HG03442 (cell line): ENCODE measurements at regions not wholly inside any gene's neighbourhood (a gene's known extent, or its start where the extent isn't known, plus 50 kb on each side); places are given as distances from the start of the nearest gene placed in this dataset.
A peak's percentile ranks its signal among the peaks of the same experiment; 100 is the strongest.

Source experiments
- ATAC-seq: cut with Tn5 transposase; IDR thresholded peaks from one replicate; pipeline ENCODE4 v1.9.1; 2021; ENCODE audit warnings: mild to moderate bottlenecking, moderate library complexity; ENCODE audit not compliant: unreplicated experiment

DNA sequence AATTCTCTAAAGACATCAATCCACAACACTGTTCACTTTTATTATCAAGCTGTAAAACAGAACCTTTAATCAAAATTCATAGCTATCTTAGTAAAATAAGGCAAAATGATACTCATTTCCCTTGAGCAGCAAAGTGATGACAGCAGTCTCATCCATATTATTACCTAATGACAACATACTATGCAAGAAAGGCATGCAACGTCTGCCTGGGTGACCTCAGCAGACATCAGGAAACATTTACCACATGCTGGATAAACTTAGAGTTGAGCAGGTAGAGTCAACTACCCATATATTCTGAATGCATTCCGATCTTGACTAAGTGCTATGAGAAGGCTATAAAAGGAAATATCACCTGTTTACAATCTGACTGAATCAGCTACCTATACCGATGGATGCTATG is 145.1 kb downstream of the SIPA1L2 start:
- no peak for ATAC-seq

DNA sequence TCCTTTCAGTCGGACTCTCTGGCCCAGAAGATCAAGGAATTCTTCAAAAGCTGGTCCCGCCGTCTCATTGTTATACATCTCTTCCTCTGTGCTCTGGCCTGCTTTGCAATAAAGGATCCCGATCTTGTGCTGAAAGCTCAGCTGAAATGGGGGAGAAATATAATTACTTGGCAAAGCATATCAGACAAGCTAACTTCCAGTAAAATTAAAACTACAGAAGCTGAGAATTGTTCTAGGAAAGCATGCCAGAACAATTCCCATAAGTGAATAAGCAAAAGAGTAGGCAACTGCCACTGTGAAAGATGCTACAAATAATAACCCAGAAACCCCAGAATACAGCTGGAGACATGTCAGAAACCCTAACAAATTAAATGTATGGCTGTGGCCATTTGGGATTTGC is 146.1 kb downstream of the SIPA1L2 start:
- ATAC-seq = no peak

DNA sequence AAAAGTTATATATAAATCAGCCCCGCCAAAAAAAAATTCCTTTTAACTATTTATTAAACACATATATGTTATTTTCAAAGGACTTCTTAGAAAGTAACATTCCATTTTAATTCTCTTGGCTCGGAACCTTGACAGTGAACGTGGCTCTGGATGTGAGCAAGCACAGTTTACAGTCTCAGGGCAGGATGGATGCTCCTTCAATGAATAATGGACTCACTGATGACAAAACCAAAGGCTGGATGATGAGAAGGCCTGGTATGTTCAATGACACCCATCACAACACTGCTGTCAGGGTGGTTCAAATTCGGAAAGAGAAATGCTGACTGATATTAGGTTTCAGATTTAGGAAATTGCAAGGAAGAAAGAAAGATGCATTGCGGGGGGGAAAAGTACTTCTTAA is 148.8 kb downstream of the SIPA1L2 start:
- ATAC-seq = no peak

DNA sequence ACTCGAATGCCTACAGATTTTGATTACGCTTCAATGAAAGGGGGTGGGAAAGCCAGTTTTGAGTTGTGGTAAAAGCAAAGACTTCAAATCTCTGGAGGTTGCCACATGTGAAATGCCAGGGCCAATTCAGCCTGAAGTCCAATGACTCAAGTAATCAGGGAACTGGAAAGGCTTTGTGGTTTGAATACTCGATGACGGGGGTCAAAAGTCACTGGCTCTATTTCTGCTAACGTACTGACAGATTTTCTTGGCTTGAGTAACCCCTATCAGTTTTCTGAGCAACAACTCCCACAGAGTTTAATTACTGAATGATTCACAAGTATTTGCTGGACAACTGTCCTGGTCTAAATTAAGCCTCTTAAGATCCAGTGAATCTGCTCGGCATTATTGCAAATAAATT is 152.2 kb downstream of the SIPA1L2 start:
- ATAC-seq = no peak

DNA sequence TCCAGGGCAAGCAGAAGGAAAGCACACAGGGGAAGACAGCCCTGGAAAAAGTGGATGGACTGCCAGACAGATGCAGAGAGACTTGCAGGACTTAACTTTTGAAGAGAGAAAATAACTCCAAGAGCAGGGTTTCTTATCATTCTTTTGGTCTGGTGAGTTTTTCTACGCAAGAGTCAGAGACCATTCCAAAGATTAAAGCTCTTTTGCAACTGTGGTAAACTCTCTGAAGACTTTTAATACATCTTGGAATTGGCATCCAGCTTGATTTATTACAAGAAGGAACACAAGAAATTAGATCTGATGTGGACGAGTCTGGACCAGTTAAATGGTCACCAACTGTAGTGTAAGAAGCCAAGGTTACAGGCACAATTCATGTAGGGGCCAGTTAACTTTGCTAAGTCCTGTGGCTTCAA is 153.4 kb downstream of the SIPA1L2 start:
- no peak for ATAC-seq

DNA sequence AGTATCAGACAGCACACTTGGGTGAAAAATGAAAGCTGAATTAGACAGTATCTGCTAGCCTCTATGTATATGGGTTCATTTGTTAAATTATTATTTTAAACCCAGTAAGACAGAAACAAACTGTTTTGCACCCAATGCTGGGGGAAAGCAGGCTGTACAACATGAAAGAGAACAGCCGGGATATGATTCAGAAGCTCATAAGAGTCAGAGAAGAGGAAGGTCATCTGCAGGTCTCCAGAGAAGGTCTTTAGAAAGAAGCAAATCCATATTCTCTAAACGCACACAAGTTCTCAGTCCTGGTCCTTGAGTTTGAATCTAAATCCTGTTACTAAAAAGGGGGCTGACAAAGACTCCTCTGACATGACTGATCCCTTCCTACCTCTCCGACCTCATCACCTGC is 155.1 kb downstream of the SIPA1L2 start:
- ATAC-seq = no peak

DNA sequence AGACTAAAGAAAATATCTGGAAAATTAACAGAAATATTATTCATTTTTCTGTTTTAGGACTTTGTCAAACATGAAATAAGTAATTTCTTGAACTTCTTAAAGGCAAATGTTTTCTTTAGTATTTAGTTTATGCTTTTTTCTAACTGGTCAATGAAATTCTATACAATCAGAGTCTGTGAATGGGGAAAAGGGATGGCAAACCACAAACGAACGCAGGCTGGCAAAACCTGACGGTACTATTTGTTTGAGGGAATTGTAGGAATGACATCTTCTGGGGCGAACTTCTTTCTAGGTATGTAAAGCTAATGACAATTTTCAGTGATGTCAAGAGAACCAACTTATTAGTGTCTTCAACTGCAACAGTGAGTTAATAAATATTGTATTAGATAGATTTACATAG is 156.0 kb downstream of the SIPA1L2 start:
- no peak for ATAC-seq

DNA sequence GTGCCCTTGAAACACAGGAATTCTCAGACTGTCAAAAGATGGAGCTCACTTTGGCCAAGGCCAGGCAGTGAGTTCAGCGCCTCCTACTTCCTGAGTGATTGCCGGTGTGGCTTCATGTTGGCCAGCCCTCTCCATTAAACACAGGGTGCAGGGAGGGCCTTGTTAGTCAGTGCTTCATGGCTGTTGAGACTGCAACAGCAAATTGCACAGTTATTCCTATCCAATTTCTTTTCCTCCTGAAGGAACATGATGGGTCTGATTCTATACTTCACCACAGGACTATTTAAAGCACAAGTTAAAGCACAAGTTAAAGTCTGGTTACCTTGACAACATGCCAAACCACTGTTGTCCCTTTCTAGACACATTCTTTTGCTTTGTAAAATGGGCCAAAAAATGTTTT is 156.6 kb downstream of the SIPA1L2 start:
- no peak for ATAC-seq

DNA sequence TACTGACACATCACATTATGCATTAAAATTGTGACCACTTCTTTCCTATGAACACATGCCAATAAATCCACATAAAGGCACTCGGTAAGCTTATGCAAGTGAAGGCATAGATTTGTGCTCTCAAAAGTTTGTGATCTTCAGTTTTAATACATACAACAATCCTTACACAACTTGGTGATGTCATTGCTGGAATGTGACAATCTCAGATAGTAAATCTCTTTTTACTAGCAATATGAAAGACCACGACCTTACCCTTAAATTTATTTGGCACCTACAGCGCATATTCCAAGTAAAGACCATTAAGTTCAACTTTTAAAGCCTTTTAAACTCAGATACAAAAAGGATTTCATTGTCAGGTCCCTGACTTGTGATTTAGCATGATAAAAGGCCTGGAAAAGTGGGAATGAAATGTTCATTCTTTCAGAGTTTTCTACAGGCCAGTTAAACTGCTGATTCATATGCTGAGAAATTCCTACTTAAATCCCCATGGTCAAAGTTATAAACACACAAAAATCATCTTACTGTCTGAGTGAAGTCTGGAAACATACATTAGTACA is 157.4 kb downstream of the SIPA1L2 start:
- no peak for ATAC-seq

DNA sequence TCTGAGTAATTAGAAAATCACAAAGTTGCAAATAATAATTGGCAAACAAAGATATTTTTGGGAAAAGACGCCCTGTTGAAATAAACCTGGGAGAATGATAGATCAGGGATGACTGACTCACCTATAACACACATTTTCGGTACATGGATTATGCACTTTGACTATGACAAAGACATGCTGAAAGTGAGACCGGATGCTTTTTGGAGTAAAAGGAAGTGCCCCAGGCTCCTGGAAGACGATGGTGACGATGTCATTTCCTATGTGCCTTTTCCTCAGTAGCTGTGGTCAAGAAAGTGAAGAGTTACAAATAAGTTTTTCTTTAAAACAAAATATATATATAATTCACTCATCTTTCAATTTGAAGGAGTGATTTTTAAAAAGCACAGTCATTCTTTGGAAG is 158.7 kb downstream of the SIPA1L2 start:
- ATAC-seq = no peak

DNA sequence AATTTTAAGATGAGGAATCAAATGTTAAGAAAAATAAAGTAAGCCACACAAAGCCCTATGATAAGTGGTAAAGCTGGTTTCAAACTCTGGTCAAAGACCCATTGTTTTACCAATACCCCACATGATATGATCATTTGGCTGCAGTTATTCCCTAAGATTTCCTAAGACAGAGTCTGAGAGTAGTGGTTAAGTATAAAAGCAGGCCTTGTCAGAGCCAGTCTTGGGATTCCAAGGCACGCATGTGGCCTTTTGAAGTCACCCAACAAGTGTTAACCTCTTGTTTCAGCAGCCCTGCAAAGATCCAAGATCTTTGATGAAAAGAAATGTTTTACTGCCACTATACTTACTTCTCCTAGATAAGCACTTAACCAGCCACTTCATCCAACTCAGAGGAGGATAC is 159.2 kb downstream of the SIPA1L2 start:
- ATAC-seq = no peak

DNA sequence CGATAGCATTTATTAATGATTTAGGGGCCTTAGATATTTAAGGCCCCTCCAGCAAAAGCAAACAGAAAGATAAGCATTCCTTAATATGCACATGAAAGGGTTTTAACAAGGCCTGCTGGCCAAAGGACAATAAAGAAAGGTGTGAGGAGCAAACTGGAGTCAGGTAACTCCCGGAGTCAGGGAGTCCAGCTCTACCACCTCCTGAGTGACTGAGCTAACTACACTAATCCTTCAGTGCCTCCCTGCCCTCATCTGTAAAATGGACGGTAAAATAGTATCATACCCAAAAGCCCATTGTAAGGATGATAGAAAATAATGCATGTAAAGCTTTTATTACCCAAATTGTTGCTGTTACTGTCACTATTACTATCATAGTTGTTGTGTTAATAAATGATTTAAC is 161.7 kb downstream of the SIPA1L2 start:
- no peak for ATAC-seq

DNA sequence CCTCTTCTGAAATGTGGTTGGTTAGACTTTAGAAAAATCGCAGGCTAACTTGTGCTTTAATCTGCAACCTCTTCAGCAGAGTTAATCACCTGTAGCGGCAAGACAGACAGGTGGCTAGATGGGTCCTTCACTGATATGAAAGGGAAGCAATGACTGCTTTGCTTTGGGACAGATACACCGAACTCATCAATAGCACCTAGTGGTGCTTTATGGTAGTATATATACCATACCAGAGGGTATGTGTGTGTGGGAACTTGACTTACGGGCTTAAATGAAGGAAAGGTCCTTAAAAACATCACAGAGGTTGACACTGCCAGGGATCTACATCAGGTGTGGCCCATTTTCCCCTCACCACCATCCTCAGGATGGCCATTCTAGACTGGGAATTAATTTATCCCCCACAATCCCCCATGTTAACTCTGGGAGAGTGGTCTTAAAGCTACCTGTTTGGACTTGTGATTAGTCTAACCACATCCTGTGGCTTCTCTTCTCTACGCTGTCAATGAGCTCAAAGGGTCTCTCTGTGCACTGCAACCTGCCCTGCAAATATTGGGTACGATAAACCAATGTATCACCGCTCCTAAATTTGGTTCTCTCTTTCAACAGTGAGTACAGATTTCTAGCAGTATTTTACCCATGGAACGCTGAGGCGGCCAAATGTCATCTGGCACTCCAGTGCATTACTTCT is 162.7 kb downstream of the SIPA1L2 start:
- ATAC-seq = no peak

DNA sequence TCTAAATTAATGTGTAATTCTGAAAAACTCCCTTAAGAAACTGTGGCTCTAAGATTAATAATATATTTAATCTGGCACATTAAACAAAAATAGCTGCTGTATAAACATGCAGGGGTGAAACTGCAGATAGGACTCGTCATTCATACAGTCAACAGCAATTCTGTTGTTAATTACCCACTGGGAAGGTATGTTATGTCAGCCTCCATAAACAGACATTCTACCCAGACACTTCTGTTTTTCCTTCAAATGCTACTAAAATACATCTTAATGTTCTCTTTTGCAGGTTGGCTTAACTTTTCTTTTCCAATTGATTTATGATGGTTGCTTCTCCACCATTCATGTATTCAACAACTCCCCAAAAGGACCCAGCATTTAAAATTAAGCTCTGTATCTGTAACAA is 165.6 kb downstream of the SIPA1L2 start:
- no peak for ATAC-seq

DNA sequence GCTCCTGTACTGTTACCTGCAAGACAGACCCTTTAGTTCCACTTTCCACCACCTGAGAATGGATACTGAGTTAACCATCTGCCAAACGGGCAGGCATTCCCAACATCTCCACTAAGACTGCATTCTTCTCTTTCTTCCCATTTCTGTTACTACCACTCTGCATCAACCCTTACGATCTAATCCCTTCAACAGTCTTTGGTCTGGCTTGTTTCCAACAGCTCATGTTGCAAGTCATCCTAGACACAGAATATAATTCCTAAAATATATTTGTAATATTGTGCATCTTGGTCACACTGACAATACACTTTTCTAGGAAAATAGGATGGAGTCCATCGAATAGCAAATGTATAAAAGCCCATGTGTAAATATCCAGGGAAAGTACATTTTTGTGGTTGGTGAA is 166.7 kb downstream of the SIPA1L2 start:
- ATAC-seq = no peak

DNA sequence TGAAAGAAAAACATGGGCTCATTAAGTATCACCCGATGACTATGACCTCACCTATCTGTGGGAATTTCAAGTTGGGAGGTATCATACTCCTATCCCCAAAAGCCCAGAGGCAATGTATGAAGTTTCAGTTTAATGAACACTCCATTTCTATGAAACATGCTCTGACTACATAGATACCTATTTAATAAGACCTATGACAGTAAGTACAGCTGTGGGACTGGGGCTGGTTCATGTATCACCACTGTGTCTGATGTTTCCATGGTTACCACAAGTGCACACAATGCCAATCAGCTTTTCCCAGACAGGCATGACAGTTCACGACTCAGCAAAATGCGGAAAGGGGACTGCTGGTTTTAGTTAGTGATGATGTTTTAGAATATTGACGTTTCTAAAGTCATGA is 167.7 kb downstream of the SIPA1L2 start:
- no peak for ATAC-seq

DNA sequence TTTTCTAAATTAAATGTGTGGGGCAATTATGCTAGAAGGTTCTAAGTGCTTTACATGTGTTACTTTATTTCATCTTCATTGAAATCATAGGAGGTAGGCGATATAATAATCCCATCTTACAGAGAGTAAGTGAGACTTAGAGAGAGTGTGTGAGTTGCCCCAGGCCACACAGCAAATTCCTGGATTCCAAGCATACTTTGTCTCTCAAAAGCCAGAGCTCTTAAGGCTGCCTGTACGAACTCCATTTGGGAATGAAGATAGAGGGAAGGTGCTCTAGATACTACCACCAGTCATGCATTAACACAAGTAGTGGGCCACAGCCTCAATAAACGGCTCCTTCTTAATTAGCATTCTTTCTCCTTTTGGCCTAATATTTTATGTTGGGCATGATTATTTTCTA is 170.1 kb downstream of the SIPA1L2 start:
- no peak for ATAC-seq

DNA sequence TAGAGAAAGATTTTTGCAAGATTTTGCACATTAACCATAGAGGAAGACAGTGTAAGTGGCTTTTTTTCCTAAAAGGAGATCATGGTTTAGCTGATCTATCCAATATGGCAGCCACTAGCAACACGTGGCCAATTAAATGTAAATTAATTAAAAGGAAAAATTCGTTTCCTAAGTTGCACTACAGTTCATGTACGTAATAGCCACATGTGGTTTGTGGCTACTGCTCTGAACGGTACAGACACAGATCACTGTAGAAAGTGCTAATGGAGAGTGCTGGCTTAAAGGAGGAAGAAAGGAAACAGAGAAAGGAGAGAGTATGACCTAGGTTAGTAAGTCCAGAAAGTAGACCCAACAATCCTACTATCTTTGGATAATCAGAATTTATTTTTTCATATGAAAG is 170.8 kb downstream of the SIPA1L2 start:
- no peak for ATAC-seq

DNA sequence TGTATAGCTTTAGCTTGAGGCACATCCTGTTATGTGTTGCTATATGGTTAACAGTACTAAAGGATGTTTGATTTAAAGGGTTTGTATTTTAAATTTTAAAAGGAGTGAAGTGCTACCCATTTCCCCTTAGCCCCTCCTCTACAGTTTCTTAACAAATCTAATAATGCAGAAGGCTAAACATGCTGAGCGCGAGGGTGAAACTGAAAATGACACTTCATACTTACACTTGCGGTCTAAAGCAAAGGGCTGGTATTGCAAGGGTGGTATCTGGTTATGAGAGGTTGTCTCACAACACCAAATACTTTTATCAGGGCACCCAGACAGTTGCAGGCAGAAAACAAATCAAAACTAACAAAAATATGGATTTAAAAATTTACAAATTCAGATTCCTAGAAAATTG is 172.3 kb downstream of the SIPA1L2 start:
- ATAC-seq = peak; percentile 81

DNA sequence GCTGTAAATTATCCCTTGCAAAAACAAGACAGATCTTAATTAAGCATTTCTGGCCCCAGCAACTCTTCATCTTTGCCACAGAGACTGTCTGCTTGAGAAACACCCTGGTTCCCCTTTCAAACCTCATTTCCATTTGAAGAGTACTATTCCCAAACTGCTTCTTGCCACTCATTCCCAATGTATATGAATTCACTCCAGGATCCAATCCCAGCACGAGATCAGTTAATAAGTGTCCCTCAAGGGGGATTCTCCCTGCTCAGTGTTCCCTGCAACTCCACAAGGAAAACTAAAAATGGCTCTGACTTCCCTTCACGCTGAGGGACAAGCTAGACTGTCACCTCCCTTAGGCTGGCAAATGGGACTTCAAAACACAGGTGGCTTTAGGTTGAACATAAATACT is 173.2 kb downstream of the SIPA1L2 start:
- ATAC-seq = no peak

DNA sequence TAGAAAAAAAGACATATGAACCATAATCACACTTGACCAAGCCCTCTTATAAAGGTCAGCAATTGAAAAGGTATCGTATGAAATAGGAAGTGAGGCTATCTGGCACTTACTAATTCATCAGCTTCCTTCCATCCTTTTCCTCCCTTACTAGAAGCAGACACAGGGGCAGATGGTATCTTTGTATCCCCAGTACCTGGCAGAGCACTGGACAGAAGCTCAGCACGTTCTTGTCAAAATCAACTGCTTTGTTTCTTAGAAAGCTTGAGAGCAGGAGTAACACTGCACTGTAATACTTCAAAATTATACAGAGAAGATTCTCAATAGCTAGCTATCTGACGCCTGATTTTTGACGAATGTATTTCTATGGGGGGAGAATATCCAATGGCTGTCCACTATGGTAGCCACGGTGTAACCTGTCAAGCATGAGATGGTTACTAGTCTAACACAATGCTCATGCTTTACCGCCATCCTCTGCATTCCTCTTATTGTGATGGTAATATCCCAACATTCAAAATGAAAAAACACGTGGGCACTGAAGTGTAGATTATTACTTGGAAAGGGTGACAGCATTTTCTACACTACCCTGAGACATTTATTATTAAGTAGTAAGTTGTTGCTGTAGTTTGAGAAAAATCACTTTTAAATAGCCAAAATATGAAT is 175.6 kb downstream of the SIPA1L2 start:
- ATAC-seq = no peak

DNA sequence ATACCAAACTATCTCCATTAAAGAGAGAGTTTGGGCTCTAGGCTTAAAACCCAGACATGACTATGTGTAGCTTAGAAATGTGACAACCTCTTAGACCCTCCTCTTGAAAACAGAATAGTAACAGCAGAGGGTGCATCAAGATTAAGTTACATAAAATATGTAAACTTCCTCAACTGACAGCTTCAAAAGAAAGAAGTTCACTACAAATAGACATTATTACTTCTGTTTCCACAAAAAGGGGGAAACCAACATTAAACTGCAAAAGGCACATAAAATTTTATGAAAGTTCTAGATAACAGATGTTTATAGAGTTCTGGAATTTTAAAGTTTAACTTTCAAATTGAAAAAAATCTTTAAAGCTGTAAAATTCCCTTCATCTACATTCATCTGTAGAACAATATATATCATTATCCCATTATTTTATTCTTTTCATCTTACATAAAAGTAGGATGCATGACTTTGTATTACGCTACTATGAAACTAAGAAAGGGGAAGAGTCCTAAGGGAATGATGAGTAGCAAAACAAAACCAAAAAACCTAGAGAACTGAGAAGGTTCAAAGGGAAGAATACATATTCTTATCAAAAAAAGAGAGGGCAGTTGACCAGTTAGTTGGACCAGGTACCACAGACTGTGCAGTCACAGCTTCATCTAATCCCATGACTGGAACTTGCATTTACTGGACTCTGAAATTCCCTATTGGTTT is 177.0 kb downstream of the SIPA1L2 start:
- ATAC-seq = no peak
